ENCODE measurements at regions not wholly inside any gene's neighbourhood (a gene's known extent, or its start where the extent isn't known, plus 50 kb on each side); places are given as distances from the start of the nearest gene placed in this dataset.
"Not testable (repeated sequence)": the region's sequence is repeated elsewhere in the genome, so short reads cannot be mapped to it uniquely, and the experiment has no call there.

DNA sequence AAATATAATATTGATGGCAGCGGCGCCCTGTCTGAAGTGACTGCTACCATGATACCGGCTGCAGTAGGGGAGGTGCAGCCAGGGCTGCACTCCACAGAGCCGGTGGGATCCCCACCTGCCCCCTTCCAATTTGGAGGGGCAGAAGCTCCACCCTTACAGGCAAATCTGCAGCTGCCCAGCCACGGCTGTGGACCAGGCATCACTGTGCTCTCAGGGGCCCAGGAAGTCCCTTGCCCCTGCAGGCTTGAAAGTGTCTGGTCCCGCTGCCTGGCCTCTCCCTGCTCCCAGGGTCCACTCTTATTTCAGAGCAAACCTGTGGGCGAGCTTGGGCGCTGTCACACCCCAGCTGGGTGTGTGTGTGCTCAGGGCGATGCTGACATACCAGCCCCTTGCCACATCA lies 172.7 kb upstream of the SMIM30 start:
- DNase-seq, result no peak

DNA sequence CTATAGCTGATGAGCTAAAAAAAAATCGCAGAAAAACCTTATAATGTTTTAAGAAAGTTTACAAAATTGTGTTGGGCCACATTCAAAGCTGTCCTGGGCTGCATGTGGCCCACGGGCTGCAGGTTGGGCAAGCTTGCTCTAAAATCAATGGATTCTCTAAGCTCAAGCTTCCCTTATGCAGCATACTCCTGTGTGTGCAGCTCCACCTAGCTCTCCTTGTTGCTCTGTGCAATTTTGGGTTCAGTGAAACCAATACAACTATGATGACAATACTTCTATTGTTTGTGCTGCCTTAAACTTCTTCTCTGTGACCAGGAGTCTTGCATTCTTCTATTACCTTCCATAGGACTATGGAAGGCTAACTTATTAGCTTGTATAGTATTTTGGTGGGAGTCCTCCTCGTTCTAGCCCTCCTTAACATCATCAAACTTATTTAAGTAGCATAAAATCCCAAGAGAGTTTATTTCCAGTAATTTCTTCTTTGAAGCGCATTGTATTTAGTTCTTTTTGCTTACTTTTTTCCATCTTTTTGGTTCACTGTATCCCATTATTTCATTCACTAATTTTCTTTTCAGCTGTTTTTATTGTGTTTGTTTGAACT lies 170.9 kb upstream of the SMIM30 start:
- peak; percentile 59 to 64 for DNase-seq

DNA sequence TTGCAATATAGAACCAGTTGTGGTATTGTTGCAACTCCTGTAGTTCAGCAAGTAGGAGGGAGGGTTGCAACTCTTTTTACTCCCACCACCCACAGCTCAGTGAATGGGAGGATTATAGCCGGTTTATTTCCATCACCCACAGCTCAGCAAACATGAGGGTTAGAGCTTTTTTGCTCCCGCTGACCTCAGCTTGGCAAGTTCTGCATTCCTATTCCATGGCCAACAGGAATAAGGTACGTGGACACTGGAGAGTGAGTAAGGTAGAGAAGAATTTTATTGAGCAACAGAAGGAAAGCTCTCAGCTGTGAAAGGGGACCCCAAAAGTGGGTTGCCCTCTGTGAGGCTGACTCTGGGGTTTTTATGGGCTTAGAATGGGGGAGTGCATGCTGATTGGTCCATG lies 167.1 kb upstream of the SMIM30 start:
- DNase-seq, result no peak

DNA sequence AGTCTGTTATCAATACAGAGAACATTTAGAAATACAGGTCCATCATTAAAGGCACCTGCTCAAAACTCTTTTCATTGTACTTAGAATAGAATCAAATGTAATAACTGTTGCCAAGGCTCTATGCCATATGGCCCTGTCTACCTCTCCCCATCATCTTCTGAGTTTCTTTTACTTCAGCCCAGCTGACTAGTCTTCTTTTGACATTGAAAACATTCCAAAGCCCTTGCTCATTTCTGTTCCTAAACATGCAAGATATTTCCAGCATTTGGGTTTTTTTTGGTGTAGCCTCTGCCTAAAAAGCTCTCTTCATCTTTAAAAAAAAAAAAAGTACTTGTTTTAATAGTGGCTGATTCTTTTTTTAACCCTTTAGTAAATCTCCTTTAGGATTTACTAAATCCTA lies 165.5 kb upstream of the SMIM30 start:
- no peak for DNase-seq

DNA sequence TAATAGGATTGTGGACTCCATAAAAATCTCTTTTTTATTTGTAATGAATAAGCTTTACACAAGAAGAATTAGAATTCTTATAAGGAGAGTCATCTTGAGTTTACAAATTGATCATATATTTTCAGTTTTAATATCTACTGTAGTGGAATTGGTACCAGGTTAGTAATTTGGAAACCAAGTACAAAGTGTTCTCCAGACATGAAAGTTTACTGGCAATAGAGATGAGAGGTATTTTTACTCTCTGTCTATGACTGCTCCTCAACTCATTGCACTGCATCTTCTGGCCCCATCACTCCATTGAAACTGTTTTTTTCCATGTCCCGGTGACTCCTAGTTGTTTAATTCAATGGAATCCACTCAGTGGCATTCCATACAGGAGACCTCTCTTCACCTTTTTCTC lies 164.5 kb upstream of the SMIM30 start:
- no peak for DNase-seq

DNA sequence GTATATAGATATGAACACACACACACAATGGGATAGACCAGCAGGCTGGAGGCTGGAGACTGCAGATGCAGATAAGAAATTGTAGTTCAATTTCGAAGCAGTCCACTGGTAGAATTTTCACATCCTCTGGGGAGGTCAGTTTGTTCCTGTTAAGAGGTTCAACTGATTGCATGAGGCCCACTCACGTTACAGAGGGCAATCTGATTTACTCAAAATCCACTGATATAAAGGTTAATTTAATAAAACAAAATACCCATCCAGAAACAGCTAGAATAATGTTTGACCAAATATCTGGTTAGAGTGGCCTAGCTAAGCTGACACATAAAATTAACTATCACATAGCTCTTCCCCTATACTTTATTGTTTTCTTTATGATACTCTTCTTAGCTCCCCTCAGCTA lies 162.9 kb upstream of the SMIM30 start:
- DNase-seq, result no peak

DNA sequence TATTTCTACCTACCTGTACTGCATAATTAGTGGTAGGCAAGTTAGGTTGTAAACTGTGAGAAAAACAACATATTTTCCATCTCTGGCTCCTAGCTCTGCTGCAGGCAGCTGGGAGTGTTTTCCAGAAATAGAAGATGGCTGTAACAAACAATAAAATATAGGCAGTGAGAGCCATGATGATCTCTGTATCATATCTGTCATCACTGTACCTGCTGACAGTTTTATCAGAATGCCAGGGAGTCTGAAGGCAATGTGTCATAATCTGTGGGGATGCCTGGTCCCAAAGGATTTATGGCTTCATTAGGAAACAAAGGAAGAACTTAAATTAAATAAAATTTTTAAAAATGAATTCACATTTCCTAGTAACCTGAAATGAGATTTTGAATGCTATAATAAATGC lies 160.9 kb upstream of the SMIM30 start:
- no peak for DNase-seq

DNA sequence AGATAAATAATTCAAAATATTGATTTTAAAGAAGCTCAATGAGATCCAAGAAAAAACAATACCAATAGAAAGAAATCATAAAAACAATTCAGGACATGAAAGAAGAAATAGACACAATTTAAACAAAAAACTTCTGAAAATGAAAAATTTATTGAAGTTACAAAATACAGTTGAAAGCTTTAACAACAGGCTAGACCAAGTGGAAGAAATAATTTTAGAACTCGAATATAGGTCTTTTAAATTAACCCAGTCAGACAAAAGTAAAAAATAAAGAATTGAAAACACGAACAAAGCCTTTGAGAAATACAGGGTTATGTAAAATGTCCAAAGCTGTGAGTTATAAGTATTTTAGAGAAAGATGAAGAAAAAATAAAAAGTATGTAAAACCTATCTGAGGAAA lies 152.4 kb upstream of the SMIM30 start:
- no peak for DNase-seq

DNA sequence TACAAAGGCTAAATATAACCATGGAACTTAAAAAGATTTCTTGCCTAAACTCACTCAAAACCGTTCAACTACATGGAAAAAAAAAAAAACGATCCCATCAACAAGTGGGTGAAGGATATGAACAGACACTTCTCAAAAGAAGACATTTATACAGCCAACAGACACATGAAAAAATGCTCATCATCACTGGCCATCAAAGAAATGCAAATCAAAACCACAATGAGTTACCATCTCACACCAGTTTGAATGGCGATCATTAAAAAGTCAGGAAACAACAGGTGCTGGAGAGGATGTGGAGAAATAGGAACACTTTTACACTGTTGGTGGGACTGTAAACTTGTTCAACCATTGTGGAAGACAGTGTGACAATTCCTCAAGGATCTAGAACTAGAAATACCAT lies 151.2 kb upstream of the SMIM30 start:
- not testable (repeated sequence) for DNase-seq

DNA sequence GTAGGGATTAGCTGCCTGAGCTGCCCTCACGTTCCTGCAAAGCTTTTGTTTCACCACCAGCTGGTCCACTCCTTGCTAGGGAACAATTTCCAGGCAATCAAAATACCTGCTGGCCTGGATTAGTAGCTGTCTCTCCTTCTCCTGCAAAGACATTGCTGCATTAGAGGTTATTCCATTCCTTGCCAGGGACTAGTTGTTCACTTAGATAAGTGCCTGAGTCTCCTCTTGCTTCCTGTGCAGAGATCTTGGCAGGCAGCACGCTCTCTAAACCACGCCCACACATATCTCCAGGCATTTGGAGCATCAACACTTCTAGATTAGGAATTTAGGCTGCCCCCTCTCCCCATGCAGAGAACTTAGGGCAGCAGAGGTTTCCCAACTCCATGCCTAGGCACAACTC lies 150.4 kb upstream of the SMIM30 start:
- DNase-seq, result no peak

DNA sequence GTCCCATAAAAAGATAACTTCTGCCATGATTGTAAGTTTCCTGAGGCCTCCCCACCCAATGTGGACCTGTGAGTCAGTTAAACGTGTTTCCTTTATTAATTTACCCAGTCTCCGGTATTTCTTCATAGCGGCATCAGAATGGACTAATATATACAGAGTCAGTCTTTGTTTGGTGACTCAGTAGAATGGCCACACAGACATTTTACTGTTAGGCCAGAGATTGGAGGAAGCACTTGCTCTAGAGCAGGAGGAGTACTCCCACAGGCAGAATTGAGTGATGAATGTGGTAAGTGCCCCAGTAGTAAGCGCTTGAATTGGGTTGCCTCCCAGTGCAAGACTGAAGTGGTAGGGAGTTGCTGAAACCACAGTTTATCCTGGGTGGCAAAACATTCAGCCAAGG lies 149.5 kb upstream of the SMIM30 start:
- no peak for DNase-seq

DNA sequence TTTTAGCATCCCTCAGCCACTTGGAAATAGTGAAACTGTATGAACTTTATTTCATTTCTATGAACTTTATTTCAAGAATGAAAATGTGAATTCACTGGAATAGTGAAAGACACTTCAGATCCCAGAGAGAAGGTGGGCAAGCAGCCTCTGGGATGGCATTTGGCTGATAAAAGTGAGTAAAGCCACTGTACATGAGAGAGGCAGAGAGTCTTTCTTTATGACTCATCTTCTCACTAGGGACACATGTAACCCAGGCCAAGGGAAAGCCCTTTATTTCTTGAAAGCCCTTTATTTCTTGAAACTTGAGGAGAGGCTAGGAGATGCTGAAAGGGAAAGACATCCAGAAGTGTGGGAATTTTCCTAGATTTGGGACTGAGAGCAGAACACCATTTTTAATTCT lies 148.9 kb upstream of the SMIM30 start:
- no peak for DNase-seq

DNA sequence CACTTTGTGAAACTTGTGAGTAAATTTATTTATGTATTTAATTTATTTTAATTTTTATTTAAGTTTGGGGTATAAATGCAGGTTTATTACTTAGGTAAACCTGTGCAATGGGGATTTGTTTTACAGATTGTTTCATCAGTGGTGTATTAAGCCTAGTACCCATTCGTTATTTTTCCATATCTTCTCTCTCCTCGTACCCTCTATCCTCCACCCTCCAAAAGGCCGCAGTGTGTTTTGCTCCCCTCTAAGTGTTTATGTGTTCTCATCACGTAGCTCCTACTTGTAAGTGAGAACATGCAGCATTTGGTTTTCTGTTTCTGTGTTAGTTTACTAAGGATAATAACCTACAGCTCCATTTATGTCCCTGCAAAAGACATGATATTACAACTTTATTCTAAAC lies 145.4 kb upstream of the SMIM30 start:
- DNase-seq, result no peak

DNA sequence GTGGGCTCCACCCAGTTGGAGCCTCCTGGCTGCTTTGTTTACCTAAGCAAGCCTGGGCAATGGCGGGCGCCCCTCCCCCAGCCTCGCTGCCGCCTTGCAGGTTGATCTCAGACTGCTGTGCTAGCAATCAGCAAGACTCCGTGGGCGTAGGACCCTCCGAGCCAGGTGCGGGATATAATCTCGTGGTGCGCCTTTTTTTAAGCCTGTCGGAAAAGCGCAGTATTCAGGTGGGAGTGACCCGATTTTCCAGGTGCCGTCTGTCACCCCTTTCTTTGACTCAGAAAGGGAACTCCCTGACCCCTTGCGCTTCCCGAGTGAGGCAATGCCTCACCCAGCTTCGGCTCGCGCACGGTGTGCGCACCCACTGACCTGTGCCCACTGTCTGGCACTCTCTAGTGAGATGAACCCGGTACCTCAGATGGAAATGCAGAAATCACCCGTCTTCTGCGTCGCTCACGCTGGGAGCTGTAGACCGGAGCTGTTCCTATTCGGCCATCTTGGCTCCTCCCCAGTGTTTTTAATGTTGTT lies 144.9 kb upstream of the SMIM30 start:
- not testable (repeated sequence) for DNase-seq

DNA sequence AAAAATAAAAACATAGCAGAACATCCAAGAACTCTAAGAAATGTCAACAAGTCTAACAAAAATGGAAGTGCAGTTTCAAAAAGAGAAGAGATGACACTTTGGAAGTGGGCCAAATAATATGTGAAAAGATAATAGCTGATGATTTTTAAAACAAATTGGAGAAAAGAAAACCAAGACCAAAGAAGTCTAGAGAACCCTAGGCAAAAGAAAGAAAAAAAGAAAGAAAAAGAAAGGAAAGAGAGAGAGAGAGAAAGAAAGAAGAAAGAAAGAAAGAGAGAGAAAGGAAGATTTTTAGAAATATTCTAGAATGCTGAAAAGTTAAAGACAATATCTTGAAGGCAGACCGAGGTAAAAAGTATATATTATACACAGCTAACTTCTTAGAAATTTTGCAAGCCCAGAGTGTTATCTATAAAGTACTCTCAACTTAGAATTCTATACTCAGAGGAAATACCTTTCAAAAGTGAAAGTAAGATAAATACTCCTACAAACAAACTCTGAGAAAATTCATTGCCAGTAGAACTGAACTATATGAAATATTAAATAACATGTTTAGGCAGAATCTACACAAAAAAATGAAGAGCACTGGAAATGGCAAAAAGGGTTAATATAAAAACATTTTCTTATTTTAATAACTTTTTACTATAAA lies 138.7 kb upstream of the SMIM30 start:
- DNase-seq, result peak in 1 of 2 experiments; percentile 11

DNA sequence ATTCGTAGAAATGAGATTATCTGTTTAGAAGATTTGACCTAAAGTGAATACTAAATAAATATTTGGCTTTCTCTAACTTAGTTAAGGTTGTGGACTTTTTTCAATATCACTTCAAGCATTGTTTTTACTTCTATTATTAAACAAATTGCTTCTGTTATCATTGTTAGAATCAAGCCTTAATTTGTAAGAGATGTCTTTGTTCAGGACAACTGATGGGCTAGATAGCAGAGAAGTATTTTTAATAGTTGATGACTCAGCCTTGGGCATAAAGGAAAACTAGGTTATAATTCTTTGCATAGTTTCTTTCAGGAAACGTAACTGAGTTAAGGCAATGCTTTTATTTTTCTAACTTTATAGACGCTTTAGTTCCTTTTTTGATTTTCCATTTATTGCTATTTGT lies 128.8 kb upstream of the SMIM30 start:
- no peak for DNase-seq

DNA sequence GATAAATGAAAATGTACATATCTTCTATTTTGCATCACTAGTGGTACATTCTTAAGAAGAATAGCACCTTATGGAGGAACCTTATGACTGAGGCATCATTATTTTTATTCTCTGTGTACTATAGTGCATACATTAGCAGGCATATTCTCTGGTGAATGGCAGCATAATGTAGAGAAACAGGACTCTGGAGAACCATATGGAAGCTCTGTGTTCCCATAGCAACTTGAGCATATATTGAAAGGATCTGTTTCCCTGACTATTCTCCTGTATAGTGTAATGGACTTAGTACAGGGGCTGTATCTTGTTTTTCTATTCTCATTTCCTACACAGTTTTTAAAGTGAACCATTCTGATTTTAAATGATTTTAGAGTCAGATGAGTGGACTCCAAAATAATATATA lies 128.4 kb upstream of the SMIM30 start:
- no peak for DNase-seq

DNA sequence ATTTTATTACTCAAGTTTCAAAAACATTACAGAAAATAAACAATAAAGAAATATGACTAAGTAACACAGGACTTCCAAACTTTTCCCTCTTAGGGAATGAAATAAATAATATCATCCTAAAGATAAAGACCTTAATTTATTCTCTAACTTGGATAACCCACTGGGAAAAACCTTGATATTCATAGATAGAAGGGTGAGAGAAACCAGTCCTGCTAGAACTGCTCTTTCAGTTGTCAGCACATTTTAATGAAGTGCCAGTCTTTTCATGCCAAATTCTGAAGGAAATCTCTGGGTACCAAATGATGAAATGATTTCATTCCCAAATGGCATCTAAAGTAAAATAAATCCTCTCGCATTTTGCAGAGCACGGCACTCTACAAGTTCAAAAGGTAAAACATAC lies 114.5 kb upstream of the SMIM30 start:
- DNase-seq, result no peak

DNA sequence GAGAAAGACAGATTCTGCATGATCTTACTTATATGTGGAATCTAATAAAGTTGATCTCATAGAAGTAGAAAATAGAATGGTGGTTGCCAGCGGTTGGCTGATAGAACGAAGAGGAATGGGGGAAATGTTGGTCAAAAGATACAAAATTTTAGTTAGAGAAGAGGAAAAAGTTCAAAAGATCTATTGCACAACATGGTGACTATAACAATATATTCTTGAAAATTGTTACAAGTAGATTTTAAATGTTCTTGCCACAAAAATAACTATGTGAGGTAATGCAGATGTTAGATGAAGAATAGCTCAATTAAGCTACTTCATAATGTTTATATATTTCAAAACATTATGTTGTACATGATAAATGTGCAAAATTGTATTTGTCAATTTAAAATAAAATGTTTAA lies 112.3 kb upstream of the SMIM30 start:
- no peak for DNase-seq

DNA sequence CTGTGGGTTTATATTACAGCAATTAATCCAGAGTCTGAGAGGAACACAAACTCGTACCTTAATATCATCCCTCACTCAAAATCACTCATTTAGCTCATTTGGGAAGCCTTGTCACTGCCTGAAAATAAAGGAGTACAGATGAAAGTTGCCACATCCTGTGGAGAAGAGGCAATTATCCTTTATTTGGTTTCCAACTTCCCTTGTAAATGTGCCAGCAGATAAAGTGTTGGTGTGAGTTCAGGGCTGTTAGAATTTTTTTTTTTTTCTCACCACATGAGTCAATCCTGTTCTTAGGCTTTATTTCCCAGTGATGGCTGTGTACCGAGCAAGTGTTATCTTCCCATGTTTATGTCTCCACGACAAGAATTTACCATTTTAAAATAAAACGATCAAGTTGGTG lies 99.0 kb upstream of the SMIM30 start:
- no peak for DNase-seq

DNA sequence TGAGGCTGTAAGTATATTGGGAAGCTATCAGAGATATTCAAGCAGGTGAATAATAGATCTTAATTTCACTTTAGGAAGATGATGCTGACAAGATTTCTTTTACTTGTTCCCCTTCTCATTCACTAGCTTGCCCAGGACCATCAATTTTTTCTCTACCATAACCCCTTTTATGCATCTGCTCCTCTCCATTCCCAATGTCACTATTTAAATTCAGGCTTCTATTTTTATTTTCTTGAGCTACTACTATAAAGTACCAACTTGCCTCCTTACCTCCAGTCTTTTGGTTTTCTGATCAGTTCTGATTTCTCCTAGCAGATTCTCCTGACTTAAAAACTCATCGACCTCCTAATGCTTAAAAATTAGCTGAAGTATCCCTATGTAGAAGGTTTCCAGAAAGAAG lies 97.7 kb upstream of the SMIM30 start:
- DNase-seq, result no peak

DNA sequence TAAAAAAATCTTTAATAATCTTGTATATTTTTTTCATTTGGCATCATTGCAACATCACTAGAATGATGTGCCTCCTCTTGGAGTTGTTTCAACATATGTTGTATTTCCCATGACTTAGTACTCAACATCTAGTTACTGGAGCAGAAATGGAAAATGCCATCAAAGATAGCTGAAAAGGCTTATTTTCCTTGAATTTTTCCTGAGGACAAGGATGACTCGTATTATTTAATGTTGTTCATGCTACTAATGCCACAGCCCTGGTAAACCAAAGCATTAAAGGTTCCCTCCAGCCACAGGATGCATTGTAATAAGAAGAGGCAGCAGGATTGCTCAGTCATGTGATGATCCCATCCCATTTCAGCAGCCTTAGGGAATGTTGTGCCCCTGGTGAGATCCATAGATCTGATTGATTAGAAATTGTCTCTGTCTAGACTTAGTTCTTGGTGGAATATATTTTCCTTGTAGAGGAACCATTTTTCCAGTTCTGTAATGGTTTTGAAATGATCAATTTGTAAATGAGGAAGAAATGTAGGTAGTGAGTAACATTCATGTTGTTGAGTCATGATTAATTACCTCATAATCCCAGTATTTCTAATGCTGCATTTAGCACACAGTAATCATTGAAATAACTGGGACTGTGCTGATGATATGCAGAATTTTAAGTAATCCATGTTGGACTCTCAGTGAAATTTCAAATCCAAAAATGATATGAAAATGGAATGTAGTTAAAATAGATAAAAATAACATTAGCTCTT lies 91.3 kb upstream of the SMIM30 start:
- DNase-seq, result peak; percentile 67 to 73

DNA sequence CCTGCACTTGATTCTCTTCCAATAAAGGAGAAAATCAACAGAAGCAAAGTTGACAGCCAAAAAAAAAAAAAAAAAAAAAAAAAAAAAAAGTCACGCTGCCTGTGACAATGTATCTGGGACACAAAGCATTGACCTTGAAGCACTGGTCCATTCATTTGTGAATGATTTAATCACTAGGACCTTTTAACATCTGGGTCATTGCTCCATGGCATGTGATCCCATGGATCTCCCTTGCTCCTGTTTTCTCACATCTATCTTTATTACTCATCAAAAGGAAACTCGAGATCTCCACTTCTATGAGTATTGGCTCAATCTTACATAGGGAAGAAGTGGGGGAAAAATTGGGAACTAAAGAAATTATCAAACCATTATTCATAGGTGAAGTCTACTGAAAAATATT lies 89.6 kb upstream of the SMIM30 start:
- no peak for DNase-seq

DNA sequence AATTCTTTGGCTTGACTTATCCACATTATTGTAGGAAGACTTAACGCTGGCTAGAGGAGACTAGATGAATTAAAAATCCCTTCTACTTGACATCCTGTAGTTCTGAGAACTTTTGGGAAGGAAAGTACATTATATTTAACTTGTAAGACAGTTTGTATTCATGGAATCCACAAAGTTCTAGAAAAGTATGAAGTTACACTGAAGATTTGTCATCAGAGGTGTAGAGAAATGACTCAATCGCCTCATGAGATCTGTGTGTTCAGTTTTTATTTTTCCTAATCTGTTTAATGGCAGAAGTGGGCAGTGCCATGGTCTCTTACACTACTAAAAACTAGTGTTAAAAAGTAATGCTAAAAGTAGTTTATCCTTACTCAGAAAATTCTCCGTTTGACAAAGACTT lies 89.1 kb upstream of the SMIM30 start:
- DNase-seq, result no peak

Measured in AML-193 (cell line).